GM19463 (cell line): ENCODE measurements at regions not wholly inside any gene's neighbourhood (a gene's known extent, or its start where the extent isn't known, plus 50 kb on each side); places are given as distances from the start of the nearest gene placed in this dataset.

Source experiments
- ATAC-seq: cut with Tn5 transposase; IDR thresholded peaks from one replicate; pipeline ENCODE4 v1.9.1; 2021; ENCODE audit warnings: mild to moderate bottlenecking, moderate library complexity; ENCODE audit not compliant: unreplicated experiment

DNA sequence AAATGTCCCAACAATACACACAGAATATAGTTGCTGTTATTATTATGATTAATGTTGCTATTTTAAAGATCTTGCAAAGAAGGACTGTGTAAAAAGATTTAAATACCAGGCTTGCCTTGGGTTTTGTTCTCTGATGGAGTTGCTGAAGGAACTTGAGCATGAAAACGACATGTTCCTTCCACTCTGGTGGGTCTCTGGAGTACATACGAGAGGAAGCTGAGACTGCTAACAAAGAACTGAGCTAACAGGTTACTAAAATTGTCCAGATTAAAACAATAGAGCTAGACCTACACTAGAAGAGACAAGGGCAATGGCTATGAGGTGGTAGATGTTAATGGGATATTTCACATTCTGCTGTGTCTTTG lies 612.2 kb downstream of the TSN start:
- ATAC-seq: no peak

DNA sequence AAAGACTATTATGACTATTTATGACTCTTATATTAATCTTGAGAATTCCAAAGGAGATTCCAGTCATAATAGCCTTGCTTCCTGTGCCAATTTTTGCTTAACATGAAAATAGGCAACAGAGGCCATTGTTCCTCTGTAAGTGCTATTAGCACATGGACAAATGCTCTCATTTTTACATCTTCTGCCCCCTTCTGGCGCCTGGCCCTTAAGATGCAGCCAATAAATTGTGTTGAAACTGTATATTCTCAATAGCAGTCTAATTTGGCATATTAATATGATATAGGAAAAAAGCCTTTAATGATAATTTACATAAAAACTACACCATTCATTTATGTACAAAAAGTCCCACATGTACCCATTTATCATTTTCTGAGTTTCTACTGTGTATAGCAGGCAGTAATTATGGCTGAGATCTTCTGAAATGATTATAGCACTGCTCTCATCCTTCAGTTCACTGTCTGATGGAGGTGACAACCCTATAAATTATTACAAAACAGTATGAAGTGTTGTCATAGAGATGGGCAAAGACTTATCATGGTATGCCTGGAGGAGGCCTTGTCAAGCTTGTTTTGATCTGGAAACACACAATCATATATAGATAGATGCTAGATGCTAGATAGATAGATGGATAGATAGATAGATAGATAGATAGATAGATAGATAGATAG lies 613.3 kb downstream of the TSN start:
- no peak for ATAC-seq

DNA sequence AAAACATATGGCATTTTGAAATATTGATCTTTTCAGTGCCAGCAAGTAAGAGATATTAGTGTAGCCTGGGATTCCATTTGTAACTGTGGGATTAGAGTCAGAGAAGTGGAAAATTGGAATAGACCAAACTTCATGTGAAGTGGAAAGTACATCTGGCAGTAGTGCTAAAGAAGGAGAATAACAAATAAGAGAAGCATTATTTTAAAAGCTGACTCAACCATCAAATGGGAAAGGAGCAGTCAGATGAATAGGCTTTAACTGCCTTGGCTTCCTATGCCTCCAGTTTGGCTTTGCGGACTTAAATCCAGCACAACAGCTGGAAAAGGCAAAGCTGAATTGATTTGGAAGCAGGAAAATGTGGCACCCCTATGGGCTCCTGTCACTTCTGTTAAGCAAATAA lies 623.1 kb downstream of the TSN start:
- ATAC-seq: no peak

- ATAC-seq: no peak
Observed at GRCh38 chr2:122384768-122385333, 629.4 kb downstream of the TSN start.

DNA sequence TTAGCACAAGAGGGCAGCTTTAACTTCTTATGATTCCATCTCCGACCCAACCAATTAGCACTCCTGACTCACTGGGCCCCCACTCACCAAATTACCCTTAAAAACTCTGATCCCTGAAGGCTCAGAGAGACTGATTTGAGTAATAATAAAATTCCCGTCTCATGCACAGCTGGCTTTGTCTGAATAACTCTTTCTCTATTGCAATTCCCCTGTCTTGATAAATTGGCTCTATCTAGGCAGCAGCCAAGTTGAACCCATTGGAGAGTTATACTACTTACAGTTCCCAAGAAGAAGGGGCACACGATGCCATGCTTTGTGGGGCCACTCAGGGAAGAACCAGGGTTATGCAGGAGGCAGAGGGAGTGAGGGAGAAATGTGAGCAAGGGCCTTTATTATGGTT lies 632.8 kb downstream of the TSN start:
- ATAC-seq: no peak

DNA sequence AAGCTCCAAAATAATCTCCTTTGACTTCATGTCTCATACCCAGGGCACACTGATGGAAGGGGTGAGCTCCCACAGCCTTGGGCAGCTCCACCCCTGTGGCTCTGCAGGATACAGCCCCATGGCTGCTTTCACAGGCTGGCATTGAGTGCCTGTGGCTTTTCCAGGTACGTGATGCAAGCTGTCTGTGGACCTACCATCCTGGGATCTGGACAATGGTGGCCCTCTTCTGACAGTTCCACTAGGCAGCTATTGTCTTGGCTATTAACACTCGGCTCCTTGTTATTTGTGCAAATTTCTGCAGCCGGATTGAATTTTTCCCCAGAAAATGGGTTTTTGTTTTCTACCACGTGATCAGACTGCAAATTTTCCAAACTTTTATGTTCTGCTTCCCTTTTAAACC lies 634.2 kb downstream of the TSN start:
- ATAC-seq: no peak

DNA sequence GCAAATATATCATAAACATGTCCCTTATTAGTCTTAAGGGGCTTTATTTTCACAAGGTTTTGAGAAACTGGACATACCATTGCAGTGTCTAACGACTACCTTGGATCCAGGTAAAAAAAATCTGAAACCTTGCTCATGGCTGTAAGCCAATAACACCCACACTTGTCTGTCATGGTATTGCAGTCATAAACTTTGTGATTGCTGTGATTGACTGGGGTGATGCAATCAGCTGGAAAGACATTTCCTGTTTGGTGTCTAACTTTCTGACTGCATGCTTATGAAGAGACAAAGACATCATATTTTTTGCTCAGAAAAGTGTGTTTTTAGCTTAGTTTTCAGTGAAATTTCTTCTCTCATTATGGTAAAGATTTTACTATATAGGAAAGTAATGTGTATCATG lies 635.0 kb downstream of the TSN start:
- ATAC-seq: no peak

GRCh38 chr2:122391726-122392125 lies 636.3 kb downstream of the TSN start:
- no peak for ATAC-seq

DNA sequence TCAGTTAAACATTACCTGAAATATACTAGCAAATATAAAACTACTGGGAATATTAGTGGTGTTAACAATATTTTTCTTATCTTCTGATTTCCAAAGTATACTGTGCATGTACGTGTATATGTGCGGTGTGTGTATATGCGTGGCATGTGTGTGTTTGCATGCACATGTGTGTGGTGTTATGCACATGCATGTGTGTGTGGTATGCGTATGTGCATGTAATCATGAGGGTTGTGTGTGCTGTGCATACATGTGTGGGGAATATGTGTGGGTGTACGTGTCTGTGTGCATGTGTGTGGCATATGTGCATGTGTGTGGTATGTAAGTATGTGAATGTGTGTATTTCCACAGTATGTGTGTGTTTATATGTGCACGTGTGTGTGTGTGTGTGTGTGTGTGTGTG lies 640.2 kb downstream of the TSN start:
- no peak for ATAC-seq

DNA sequence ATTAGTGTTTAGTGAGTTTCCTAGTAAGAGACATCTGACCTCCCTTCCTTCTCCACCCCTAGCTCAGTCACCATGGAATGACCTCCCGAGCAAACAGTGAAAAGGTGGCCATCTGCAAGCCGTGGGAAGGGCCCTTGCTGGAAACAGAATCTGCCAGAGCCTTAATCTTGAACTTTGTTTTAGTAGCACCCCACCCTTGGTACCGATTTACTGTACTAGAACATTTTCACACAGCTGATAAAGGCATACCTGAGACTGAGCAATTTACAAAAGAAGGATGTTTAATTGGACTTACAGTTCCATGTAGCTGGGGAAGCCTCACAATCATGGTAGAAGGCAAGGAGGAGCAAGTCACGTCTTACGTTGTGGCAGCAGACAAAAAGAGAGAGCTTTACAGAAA lies 655.8 kb downstream of the TSN start:
- ATAC-seq: no peak

DNA sequence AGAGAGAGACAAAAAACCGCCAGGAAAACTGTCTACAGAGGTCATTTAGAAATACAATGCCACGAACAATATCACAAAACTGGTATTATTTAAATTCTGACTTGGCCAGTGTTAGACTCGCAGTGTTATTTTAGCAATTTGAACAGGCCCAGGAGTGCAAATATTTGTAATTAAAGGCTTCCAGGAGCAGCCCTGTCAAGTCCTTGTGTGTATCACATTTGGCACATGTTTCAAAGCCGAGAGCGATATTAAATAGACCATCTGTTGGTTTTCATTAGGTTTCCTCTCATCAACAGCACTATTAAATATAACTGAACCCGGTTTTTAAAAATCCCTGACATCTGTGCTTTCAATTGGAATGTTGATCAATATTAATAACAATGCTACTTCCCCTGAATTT lies 656.9 kb downstream of the TSN start:
- no peak for ATAC-seq

DNA sequence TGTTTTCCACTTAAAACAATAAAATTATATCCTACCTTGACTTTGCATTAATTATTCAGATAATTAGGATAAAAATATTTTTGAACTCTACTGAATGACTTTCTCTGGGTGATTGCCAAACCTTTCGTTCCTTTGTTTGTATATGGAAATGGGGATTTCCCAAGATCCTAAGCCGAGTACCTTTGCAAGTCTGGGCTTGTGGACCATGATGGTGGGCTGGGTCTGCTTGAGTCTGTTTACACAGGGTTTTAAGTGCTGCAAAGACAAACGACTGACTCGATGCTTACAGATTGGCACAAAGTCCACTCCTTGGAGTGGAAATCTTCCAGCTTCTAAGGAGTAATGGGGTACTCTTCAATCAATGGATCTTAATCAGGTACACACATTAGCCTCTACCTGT lies 659.5 kb downstream of the TSN start:
- no peak for ATAC-seq

- no peak for ATAC-seq
Observed at GRCh38 chr2:122417114-122417513, 661.7 kb downstream of the TSN start.

GRCh38 chr2:122421775-122422174 lies 666.3 kb downstream of the TSN start:
- no peak for ATAC-seq

GRCh38 chr2:122422384-122422991 lies 667.0 kb downstream of the TSN start:
- ATAC-seq: no peak

DNA sequence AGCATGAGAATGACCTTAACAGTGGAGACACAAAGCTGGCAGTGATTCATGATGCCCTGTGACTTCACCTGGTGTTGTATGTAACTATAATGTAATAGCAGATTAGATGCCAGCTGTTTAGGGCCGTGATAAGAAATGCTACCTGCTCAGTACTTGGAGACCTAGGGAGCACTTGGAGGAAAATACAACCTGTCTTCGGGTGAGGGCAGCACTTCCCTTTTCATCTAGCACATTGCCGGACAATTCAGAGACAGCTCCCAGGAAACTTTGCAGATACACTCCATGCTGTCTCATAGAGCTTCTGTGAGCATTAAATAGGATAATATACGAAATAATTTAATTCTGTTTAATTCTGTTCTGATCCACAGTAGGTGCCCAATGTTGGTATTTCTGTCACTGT lies 668.5 kb downstream of the TSN start:
- no peak for ATAC-seq

- ATAC-seq: peak; percentile 88
Observed at GRCh38 chr2:122433123-122433754, 677.8 kb downstream of the TSN start.

GRCh38 chr2:122445003-122445402 lies 689.6 kb downstream of the TSN start:
- ATAC-seq: no peak

DNA sequence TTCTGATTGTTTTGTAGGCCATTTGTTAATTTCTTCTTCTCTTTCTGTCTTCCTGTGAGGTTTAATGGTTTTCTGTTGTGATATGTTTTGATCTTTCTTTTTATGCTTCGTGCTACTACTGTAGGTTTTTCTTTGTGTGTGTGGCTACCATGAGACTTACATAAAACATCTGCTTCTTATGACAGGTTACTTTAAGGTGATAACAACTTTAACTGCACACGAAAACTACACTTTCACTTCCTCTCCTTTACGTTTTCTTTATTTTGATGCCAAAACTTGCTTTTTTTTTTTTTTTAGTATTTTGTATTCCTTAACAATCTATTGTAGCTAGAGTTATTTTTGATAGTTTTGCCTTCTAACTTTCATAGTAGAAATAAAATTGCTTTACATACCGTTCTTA lies 691.3 kb downstream of the TSN start:
- no peak for ATAC-seq

DNA sequence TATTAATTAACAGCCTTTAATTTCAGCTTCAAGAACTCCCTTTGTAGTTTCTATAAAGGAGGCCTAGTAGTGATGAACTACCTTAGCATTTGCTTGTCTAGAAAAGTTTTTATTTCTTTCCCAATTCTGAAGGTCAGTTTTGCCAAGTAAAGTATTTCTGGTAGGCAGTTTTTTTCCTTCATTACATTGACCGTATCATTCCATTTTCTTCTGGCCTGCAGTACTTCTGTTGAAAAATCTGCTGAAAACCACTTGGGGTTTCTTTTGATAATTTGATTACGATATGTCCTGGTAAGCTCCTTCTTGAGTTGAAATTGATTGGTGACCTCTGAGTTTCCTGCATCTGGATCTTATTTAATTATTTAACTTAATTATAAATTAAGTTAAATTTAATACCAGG lies 691.8 kb downstream of the TSN start:
- ATAC-seq: no peak

DNA sequence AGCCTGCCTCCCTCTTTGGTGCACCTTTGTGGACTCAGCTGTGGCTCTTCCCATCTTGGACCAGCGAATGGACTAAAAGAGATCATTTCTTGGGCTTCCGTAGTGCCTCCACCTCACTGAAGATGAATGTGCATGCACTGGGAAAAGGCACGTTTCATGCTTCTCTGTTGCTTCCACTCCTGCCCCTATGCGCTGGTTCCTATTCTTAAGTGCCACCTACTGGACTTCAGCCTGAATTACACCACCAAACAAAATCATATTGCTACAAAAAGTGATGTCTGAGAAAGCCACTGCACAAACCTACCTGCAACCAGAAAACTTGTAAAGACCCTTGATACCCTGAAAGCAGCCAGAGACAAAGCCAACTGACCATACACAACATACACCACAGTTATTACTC lies 695.6 kb downstream of the TSN start:
- no peak for ATAC-seq

DNA sequence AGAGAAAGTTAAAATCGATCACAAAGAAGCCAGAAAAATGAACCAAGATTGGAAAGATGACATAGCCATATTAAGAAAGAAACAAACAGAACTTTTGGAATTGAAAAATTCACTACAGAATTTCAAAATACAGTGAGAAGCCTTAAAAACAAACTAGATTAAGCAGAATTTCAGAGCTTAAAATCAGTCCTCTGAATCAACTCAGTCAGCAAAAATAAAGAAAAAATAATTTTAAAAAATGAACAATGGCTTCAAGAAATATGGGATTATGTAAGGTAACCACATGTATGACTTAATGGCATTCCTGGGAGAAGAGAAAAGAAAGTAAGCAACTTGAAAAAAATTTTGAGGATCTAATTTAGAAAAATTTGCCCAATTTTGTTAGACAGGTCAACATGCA lies 696.2 kb downstream of the TSN start:
- no peak for ATAC-seq
